Chondrocyte (in vitro differentiated cells): ENCODE measurements at regions not wholly inside any gene's neighbourhood (a gene's known extent, or its start where the extent isn't known, plus 50 kb on each side); places are given as distances from the start of the nearest gene placed in this dataset.

Experiments
- DNase-seq: peaks from one replicate; pipeline ENCODE4 v3.0.0; 2021; ENCODE audit warnings: mixed read lengths, low spot score
- H3K27ac Mint-ChIP-seq: one replicate; pipeline ENCODE4 v1.8.0; 2021; ENCODE audit warnings: mild to moderate bottlenecking, moderate library complexity, mixed read lengths; ENCODE audit not compliant: unreplicated experiment
- H3K27me3 Mint-ChIP-seq: 2 replicates; pipeline ENCODE4 v1.8.0; 2021; ENCODE audit warnings: low read depth, mixed read lengths
- H3K36me3 Mint-ChIP-seq: 2 replicates; pipeline ENCODE4 v1.8.0; 2021; ENCODE audit warnings: low read depth, mixed read lengths
- H3K4me1 Mint-ChIP-seq: 2 replicates; pipeline ENCODE4 v1.8.0; 2021; ENCODE audit warnings: low read depth, mild to moderate bottlenecking, mixed read lengths
- H3K4me3 Mint-ChIP-seq: one replicate; pipeline ENCODE4 v1.8.0; 2021; ENCODE audit warnings: mild to moderate bottlenecking, moderate library complexity, mixed read lengths; ENCODE audit not compliant: unreplicated experiment
- H3K9me3 Mint-ChIP-seq: 2 replicates; pipeline ENCODE4 v1.8.0; 2021; ENCODE audit warnings: low read depth, mixed read lengths
- CTCF ChIP-seq: fragments of 200-600 bp; sonication (generic); IDR thresholded peaks from 2 replicates; pipeline ENCODE4 v1.5.0; 2021; ENCODE audit warnings: antibody characterized with exemption, mild to moderate bottlenecking, moderate library complexity

- Mint-ChIP-seq H3K27ac (no peak overlapping the region), H3K9me3 (peaks cover 5% of the 10 kb centered on the region), H3K27me3 (no peaks in the 10 kb centered on the region), H3K4me3 (no peak overlapping the region), H3K4me1 (peaks cover 35% of the 10 kb centered on the region), H3K36me3 (peaks cover 3% of the 10 kb centered on the region)
- no peak for DNase-seq
- TF ChIP-seq CTCF, result no peak
These were observed 430.5 kb upstream of the SOX5 start for GRCh38 chr12:24379861-24380521.

- no peak overlapping the region for H3K27ac Mint-ChIP-seq
- TF ChIP-seq CTCF, result no peak
- H3K27me3 Mint-ChIP-seq, result no peaks in the 10 kb centered on the region
- H3K4me1 Mint-ChIP-seq, result peaks cover 35% of the 10 kb centered on the region
- peaks cover 5% of the 10 kb centered on the region for H3K9me3 Mint-ChIP-seq
- H3K36me3 Mint-ChIP-seq, result peaks cover 3% of the 10 kb centered on the region
- H3K4me3 Mint-ChIP-seq, result no peak overlapping the region
- no peak for DNase-seq
These were observed 430.0 kb upstream of the SOX5 start for GRCh38 chr12:24379433-24379832.

- H3K27me3 Mint-ChIP-seq, result no peaks in the 10 kb centered on the region
- peaks cover 35% of the 10 kb centered on the region for H3K4me1 Mint-ChIP-seq
- H3K4me3 Mint-ChIP-seq, result peak overlapping the region; percentile 55
- no peaks in the 10 kb centered on the region for H3K36me3 Mint-ChIP-seq
- H3K27ac Mint-ChIP-seq, result peak overlapping the region; percentile 85
- DNase-seq, result no peak
- no peak for TF ChIP-seq CTCF
- H3K9me3 Mint-ChIP-seq, result peaks cover 5% of the 10 kb centered on the region
These were observed 429.3 kb upstream of the SOX5 start for GRCh38 chr12:24378548-24379407.

- H3K27ac Mint-ChIP-seq, result no peak overlapping the region
- H3K36me3 Mint-ChIP-seq, result no peaks in the 10 kb centered on the region
- peaks cover 18% of the 10 kb centered on the region for H3K4me1 Mint-ChIP-seq
- no peaks in the 10 kb centered on the region for H3K27me3 Mint-ChIP-seq
- no peak for TF ChIP-seq CTCF
- no peaks in the 10 kb centered on the region for H3K9me3 Mint-ChIP-seq
- no peak overlapping the region for H3K4me3 Mint-ChIP-seq
- DNase-seq, result no peak
These were observed 425.0 kb upstream of the SOX5 start for GRCh38 chr12:24374452-24374851.

GRCh38 chr12:24373004-24373403 lies 423.5 kb upstream of the SOX5 start:
- no peaks in the 10 kb centered on the region for H3K9me3 Mint-ChIP-seq
- no peak overlapping the region for H3K27ac Mint-ChIP-seq

More at GRCh38 chr12:24373004-24373403, 423.5 kb upstream of the SOX5 start:
- no peak overlapping the region for H3K4me3 Mint-ChIP-seq
- no peak for DNase-seq
- H3K27me3 Mint-ChIP-seq, result no peaks in the 10 kb centered on the region
- no peaks in the 10 kb centered on the region for H3K36me3 Mint-ChIP-seq
- peaks cover 4% of the 10 kb centered on the region for H3K4me1 Mint-ChIP-seq
- no peak for TF ChIP-seq CTCF
